ENCODE measurements at regions not wholly inside any gene's neighbourhood (a gene's known extent, or its start where the extent isn't known, plus 50 kb on each side); places are given as distances from the start of the nearest gene placed in this dataset.

- DNase-seq: no peak
Observed at GRCh38 chr4:37000281-37000680, 244.3 kb upstream of the NWD2 start.

- DNase-seq: no peak
Observed at GRCh38 chr4:37001688-37002436, 242.7 kb upstream of the NWD2 start.

GRCh38 chr4:37002625-37003024 is 241.9 kb upstream of the NWD2 start:
- no peak for DNase-seq

GRCh38 chr4:37008199-37008598 is 236.3 kb upstream of the NWD2 start:
- DNase-seq: peak; percentile 0

- DNase-seq: no peak
Observed at GRCh38 chr4:37014584-37014983, 230.0 kb upstream of the NWD2 start.

GRCh38 chr4:37015391-37015790 is 229.2 kb upstream of the NWD2 start:
- DNase-seq: no peak

- DNase-seq: no peak
Observed at GRCh38 chr4:37023504-37023903, 221.0 kb upstream of the NWD2 start.

GRCh38 chr4:37023996-37024395 is 220.5 kb upstream of the NWD2 start:
- no peak for DNase-seq

- no peak for DNase-seq
Observed at GRCh38 chr4:37040816-37041215, 203.7 kb upstream of the NWD2 start.

GRCh38 chr4:37043342-37043741 is 201.2 kb upstream of the NWD2 start:
- DNase-seq: no peak

GRCh38 chr4:37051111-37051510 is 193.4 kb upstream of the NWD2 start:
- DNase-seq: no peak

GRCh38 chr4:37051866-37052265 is 192.7 kb upstream of the NWD2 start:
- DNase-seq: no peak

- no peak for DNase-seq
Observed at GRCh38 chr4:37054531-37055077, 189.9 kb upstream of the NWD2 start.

GRCh38 chr4:37058826-37059225 is 185.7 kb upstream of the NWD2 start:
- DNase-seq: no peak

- peak; percentile 0 for DNase-seq
Observed at GRCh38 chr4:37066159-37066558, 178.4 kb upstream of the NWD2 start.

- peak; percentile 8 for DNase-seq
Observed at GRCh38 chr4:37068580-37068979, 176.0 kb upstream of the NWD2 start.

GRCh38 chr4:37070041-37070440 is 174.5 kb upstream of the NWD2 start:
- DNase-seq: no peak

GRCh38 chr4:37071576-37071975 is 173.0 kb upstream of the NWD2 start:
- DNase-seq: no peak

- DNase-seq: no peak
Observed at GRCh38 chr4:37073226-37073840, 171.2 kb upstream of the NWD2 start.

GRCh38 chr4:37082912-37083311 is 161.6 kb upstream of the NWD2 start:
- DNase-seq: no peak

- no peak for DNase-seq
Observed at GRCh38 chr4:37095925-37096324, 148.6 kb upstream of the NWD2 start.

- no peak for DNase-seq
Observed at GRCh38 chr4:37101182-37101581, 143.4 kb upstream of the NWD2 start.

- no peak for DNase-seq
Observed at GRCh38 chr4:37101686-37102085, 142.9 kb upstream of the NWD2 start.

GRCh38 chr4:37109756-37110155 is 134.8 kb upstream of the NWD2 start:
- no peak for DNase-seq

GRCh38 chr4:37124800-37125199 is 119.7 kb upstream of the NWD2 start:
- DNase-seq: no peak
